HL-60 (cell line): ENCODE measurements at regions not wholly inside any gene's neighbourhood (a gene's known extent, or its start where the extent isn't known, plus 50 kb on each side); places are given as distances from the start of the nearest gene placed in this dataset.

Experiments
- GABPA ChIP-seq: IDR thresholded peaks from 2 replicates; pipeline ENCODE4 v1.6.1; 2012; ENCODE audit warnings: low read depth
- POLR2AphosphoS5 ChIP-seq: IDR thresholded peaks from 2 replicates; pipeline ENCODE4 v1.6.1; 2012; ENCODE audit warnings: low read depth
- TF ChIP-seq, protein P1 (sequence below): IDR thresholded peaks from one replicate; pipeline ENCODE4 v1.5.1; 2011; ENCODE audit warnings: low read length, control low read depth, inconsistent platforms; ENCODE audit not compliant: insufficient read depth
- TF ChIP-seq, protein P2 (sequence below): IDR thresholded peaks from 2 replicates; pipeline ENCODE4 v1.6.1; 2012; ENCODE audit warnings: low read depth; ENCODE audit not compliant: insufficient replicate concordance

DNA sequence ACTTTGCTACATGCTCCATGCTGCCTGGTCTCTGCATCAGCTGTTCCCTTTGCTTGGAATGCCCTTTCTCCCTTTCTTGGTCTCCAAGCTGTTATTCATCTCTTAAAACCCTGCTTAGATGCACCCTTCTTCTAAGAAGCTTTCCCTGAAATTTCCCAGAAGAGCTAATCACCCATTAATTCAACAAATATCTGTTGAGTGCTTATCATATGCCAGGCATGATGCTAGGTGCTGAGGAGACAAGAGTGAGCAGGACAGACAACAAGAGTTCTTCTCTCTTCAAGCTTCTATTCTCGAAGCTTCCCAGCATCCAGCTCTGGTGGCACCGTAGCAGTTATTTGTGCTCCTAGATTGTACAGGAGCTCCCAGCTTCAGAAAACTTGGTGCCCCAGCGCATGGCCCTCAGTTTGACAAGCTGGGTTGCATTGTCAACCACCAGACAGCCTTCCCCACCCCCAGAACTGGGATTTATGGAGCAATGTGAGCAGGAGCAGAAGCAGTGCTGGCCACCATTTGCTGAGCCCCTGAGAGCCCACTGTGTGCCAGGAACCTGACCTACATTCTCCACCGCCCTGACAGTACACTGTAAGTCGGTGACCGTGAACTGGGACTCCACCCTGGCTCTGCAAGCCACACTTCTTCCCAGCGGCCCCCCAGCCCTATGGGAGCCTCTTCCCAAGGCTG lies 68.0 kb upstream of the ACOT11 start:
- TF ChIP-seq GABPA (no peak), POLR2AphosphoS5 (no peak)
- TF ChIP-seq, protein P1, sequence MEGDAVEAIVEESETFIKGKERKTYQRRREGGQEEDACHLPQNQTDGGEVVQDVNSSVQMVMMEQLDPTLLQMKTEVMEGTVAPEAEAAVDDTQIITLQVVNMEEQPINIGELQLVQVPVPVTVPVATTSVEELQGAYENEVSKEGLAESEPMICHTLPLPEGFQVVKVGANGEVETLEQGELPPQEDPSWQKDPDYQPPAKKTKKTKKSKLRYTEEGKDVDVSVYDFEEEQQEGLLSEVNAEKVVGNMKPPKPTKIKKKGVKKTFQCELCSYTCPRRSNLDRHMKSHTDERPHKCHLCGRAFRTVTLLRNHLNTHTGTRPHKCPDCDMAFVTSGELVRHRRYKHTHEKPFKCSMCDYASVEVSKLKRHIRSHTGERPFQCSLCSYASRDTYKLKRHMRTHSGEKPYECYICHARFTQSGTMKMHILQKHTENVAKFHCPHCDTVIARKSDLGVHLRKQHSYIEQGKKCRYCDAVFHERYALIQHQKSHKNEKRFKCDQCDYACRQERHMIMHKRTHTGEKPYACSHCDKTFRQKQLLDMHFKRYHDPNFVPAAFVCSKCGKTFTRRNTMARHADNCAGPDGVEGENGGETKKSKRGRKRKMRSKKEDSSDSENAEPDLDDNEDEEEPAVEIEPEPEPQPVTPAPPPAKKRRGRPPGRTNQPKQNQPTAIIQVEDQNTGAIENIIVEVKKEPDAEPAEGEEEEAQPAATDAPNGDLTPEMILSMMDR = no peak
- TF ChIP-seq, protein P2, sequence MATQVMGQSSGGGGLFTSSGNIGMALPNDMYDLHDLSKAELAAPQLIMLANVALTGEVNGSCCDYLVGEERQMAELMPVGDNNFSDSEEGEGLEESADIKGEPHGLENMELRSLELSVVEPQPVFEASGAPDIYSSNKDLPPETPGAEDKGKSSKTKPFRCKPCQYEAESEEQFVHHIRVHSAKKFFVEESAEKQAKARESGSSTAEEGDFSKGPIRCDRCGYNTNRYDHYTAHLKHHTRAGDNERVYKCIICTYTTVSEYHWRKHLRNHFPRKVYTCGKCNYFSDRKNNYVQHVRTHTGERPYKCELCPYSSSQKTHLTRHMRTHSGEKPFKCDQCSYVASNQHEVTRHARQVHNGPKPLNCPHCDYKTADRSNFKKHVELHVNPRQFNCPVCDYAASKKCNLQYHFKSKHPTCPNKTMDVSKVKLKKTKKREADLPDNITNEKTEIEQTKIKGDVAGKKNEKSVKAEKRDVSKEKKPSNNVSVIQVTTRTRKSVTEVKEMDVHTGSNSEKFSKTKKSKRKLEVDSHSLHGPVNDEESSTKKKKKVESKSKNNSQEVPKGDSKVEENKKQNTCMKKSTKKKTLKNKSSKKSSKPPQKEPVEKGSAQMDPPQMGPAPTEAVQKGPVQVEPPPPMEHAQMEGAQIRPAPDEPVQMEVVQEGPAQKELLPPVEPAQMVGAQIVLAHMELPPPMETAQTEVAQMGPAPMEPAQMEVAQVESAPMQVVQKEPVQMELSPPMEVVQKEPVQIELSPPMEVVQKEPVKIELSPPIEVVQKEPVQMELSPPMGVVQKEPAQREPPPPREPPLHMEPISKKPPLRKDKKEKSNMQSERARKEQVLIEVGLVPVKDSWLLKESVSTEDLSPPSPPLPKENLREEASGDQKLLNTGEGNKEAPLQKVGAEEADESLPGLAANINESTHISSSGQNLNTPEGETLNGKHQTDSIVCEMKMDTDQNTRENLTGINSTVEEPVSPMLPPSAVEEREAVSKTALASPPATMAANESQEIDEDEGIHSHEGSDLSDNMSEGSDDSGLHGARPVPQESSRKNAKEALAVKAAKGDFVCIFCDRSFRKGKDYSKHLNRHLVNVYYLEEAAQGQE = no peak
